ENCODE measurements at regions not wholly inside any gene's neighbourhood (a gene's known extent, or its start where the extent isn't known, plus 50 kb on each side); places are given as distances from the start of the nearest gene placed in this dataset.

- DNase-seq: no peak
- BruUV-seq (replicated peaks): no TSS peak
- H3K27me3 Mint-ChIP-seq (ENCODE audit: unreplicated experiment): no peaks in the 10 kb centered on the region
Measured at GRCh38 chr17:13310858-13311257, 290.9 kb downstream of the HS3ST3A1 start.

GRCh38 chr17:13306310-13306962, 288.6 kb upstream of the ELAC2 start:
- BruUV-seq (replicated peaks): no TSS peak
- TF ChIP-seq CTCF (IDR thresholded peaks at IDR 0.05; ENCODE audit: unreplicated experiment): no peak
- peaks cover 14% of the 10 kb centered on the region for H3K9me3 Mint-ChIP-seq (ENCODE audit: low read depth, unreplicated experiment)
- DNase-seq: no peak
- CTCF ChIA-PET: no interaction called here
- no peaks in the 10 kb centered on the region for H3K36me3 Mint-ChIP-seq (ENCODE audit: insufficient read depth, unreplicated experiment)
- no peaks in the 10 kb centered on the region for H3K4me1 Mint-ChIP-seq (ENCODE audit: low read depth, unreplicated experiment)
- no peak overlapping the region for H3K4me3 Mint-ChIP-seq (ENCODE audit: low read depth, unreplicated experiment)
- H3K27ac Mint-ChIP-seq (ENCODE audit: unreplicated experiment): no peak overlapping the region
- intact Hi-C loops (cut with micrococcal nuclease; ENCODE audit: unreplicated experiment): no loop called here
- no peaks in the 10 kb centered on the region for H3K27me3 Mint-ChIP-seq (ENCODE audit: unreplicated experiment)

More at GRCh38 chr17:13310858-13311257, 290.9 kb downstream of the HS3ST3A1 start:
- H3K36me3 Mint-ChIP-seq (ENCODE audit: insufficient read depth, unreplicated experiment): no peaks in the 10 kb centered on the region
- peaks cover 25% of the 10 kb centered on the region for H3K9me3 Mint-ChIP-seq (ENCODE audit: low read depth, unreplicated experiment)
- no peaks in the 10 kb centered on the region for H3K4me1 Mint-ChIP-seq (ENCODE audit: low read depth, unreplicated experiment)
- TF ChIP-seq CTCF (IDR thresholded peaks at IDR 0.05; ENCODE audit: unreplicated experiment): no peak
- CTCF ChIA-PET: no interaction called here
- no peak overlapping the region for H3K27ac Mint-ChIP-seq (ENCODE audit: unreplicated experiment)
- H3K4me3 Mint-ChIP-seq (ENCODE audit: low read depth, unreplicated experiment): no peak overlapping the region
- intact Hi-C loops (cut with micrococcal nuclease; ENCODE audit: unreplicated experiment): no loop called here

GRCh38 chr17:13302983-13303382, 285.2 kb upstream of the ELAC2 start:
- intact Hi-C loops (cut with micrococcal nuclease; ENCODE audit: unreplicated experiment): no loop called here
- Mint-ChIP-seq H3K4me3 (ENCODE audit: low read depth, unreplicated experiment) (no peak overlapping the region), H3K27me3 (ENCODE audit: unreplicated experiment) (no peaks in the 10 kb centered on the region), H3K27ac (ENCODE audit: unreplicated experiment) (no peak overlapping the region), H3K9me3 (ENCODE audit: low read depth, unreplicated experiment) (peaks cover 5% of the 10 kb centered on the region), H3K4me1 (ENCODE audit: low read depth, unreplicated experiment) (no peaks in the 10 kb centered on the region), H3K36me3 (ENCODE audit: insufficient read depth, unreplicated experiment) (no peaks in the 10 kb centered on the region)
- no TSS peak for BruUV-seq (replicated peaks)
- CTCF ChIA-PET: no interaction called here
- no peak for DNase-seq
- no peak for TF ChIP-seq CTCF (IDR thresholded peaks at IDR 0.05; ENCODE audit: unreplicated experiment)

- BruUV-seq (replicated peaks): no TSS peak
- CTCF ChIA-PET: interaction anchor here (0.7 kb wide), 1 partner anchor 16 kb away, joined by 4 read pairs; no protein-coding TSS in a partner anchor
- Mint-ChIP-seq H3K36me3 (ENCODE audit: insufficient read depth, unreplicated experiment) (no peaks in the 10 kb centered on the region), H3K4me1 (ENCODE audit: low read depth, unreplicated experiment) (no peaks in the 10 kb centered on the region), H3K27ac (ENCODE audit: unreplicated experiment) (no peak overlapping the region), H3K4me3 (ENCODE audit: low read depth, unreplicated experiment) (no peak overlapping the region), H3K27me3 (ENCODE audit: unreplicated experiment) (no peaks in the 10 kb centered on the region), H3K9me3 (ENCODE audit: low read depth, unreplicated experiment) (peaks cover 9% of the 10 kb centered on the region)
- DNase-seq: no peak
- intact Hi-C loops (cut with micrococcal nuclease; ENCODE audit: unreplicated experiment): no loop called here
- no peak for TF ChIP-seq CTCF (IDR thresholded peaks at IDR 0.05; ENCODE audit: unreplicated experiment)
Measured at GRCh38 chr17:13302419-13302818, 284.6 kb upstream of the ELAC2 start.

Measured in Calu3 (cell line).